PC-9 (cell line): ENCODE measurements at regions not wholly inside any gene's neighbourhood (a gene's known extent, or its start where the extent isn't known, plus 50 kb on each side); places are given as distances from the start of the nearest gene placed in this dataset.

ENCODE experiments used
- BruUV-seq: library from RNA; stranded (reverse); fragments of 400-500 nt; replicated peaks from 2 replicates; lab custom pipeline; 2021; lab: Mats Ljungman, UMichigan
- CTCF ChIA-PET: fragments of 300-600 bp; sonication (Branson Sonifier 250); formaldehyde crosslinking; loops from one replicate; lab custom pipeline; 2022; ENCODE audit warnings: antibody characterized with exemption; lab: Charles Lee
- POLR2A ChIA-PET: fragments of 300-600 bp; sonication (Branson Sonifier 250); formaldehyde crosslinking; loops from one replicate; lab custom pipeline; 2022; ENCODE audit warnings: antibody characterized with exemption; ENCODE audit not compliant: unreplicated experiment; lab: Charles Lee
- DNase-seq, 2 experiments: peaks; one replicate each; pipeline versions ENCODE4 v3.0.0 to v3.0.0-alpha.2; 2015 to 2022; ENCODE audit warnings: mixed read lengths in 1 of 2
- H2AFZ ChIP-seq: fragments of 200-600 bp; sonication (generic); 2 replicates; pipeline ENCODE4 v1.8.1; 2017; ENCODE audit warnings: antibody characterized with exemption
- H3F3A ChIP-seq: fragments of 200-600 bp; sonication (generic); 2 replicates; pipeline ENCODE4 v1.8.1; 2017; ENCODE audit warnings: antibody characterized with exemption, mild to moderate bottlenecking, low read depth; ENCODE audit not compliant: insufficient read depth
- H3K27ac ChIP-seq: fragments of 200-600 bp; sonication (generic); 2 replicates; pipeline ENCODE4 v1.6.1; 2016; ENCODE audit warnings: mixed run types
- H3K27me3 ChIP-seq: fragments of 200-600 bp; sonication (generic); 2 replicates; pipeline ENCODE4 v1.6.1; 2016; ENCODE audit warnings: low read depth, mixed run types; ENCODE audit not compliant: insufficient read depth
- H3K36me3 ChIP-seq: fragments of 200-600 bp; sonication (generic); 2 replicates; pipeline ENCODE4 v1.6.1; 2016; ENCODE audit warnings: low read depth, mixed run types
- H3K4me1 ChIP-seq: fragments of 200-600 bp; sonication (generic); replicated peaks from 2 replicates; pipeline ENCODE4 v1.6.1; 2016; ENCODE audit warnings: mixed run types; ENCODE audit not compliant: insufficient read depth
- H3K4me2 ChIP-seq: fragments of 200-600 bp; sonication (generic); 2 replicates; pipeline ENCODE4 v1.6.1; 2017; ENCODE audit warnings: mixed run types
- H3K4me3 ChIP-seq: fragments of 200-600 bp; sonication (generic); 2 replicates; pipeline ENCODE4 v1.6.1; 2016; ENCODE audit warnings: mixed run types
- H3K79me2 ChIP-seq: fragments of 200-600 bp; sonication (generic); 2 replicates; pipeline ENCODE4 v1.6.1; 2017; ENCODE audit warnings: low read depth, mixed run types
- H3K9me2 ChIP-seq: fragments of 200-600 bp; sonication (generic); 2 replicates; pipeline ENCODE4 v1.8.1; 2017; ENCODE audit warnings: mild to moderate bottlenecking; ENCODE audit not compliant: insufficient read depth
- H3K9me3 ChIP-seq: fragments of 200-600 bp; sonication (generic); 2 replicates; pipeline ENCODE4 v1.8.1; 2016; ENCODE audit warnings: low read depth; ENCODE audit not compliant: insufficient read depth
- H4K20me1 ChIP-seq: fragments of 200-600 bp; sonication (generic); 2 replicates; pipeline ENCODE4 v1.8.1; 2017; ENCODE audit not compliant: insufficient read depth
- EZH2 ChIP-seq: fragments of 200-600 bp; sonication (generic); IDR thresholded peaks from 2 replicates; pipeline ENCODE4 v1.8.0; 2017; ENCODE audit warnings: antibody characterized with exemption, low read depth
- intact Hi-C: fragments of 100-400 bp; cut with micrococcal nuclease; formaldehyde crosslinking; loops from one replicate; pipeline ENCODE4 v1.10.0; 2022; ENCODE audit not compliant: unreplicated experiment
- TF ChIP-seq, protein P1 (sequence below): fragments of 200-600 bp; sonication (generic); conservative IDR thresholded peaks from 2 replicates; pipeline ENCODE4 v1.6.1; 2017; ENCODE audit warnings: mixed run types, antibody characterized with exemption, mild to moderate bottlenecking, moderate library complexity

DNA sequence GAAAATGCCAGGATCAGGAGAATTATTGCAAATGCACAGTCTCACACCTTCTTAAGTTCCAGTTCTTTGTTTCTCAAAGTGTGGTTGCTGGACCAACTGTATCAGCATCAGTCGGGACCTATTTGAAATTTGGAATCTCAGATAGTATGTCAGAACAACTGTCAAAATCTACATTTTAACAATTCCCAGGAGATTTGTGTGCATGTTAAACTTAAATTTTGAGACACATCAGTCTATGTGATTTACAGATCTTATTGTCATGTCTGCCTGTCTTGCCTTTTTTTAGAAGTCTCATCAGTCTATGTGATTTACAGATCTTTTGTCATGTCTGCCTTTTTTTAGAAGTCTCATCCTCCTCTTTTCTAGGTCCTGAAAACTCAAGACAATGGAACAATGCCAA is 243.6 kb upstream of the MEIS1 start:
- Histone ChIP-seq H3F3A (no peaks in the 10 kb centered on the region), H4K20me1 (no peaks in the 10 kb centered on the region), H3K9me2 (no peaks in the 10 kb centered on the region), H3K36me3 (no peaks in the 10 kb centered on the region), H3K9me3 (no peaks in the 10 kb centered on the region), H3K4me1 (no peaks in the 10 kb centered on the region), H2AFZ (no peak overlapping the region), H3K4me3 (no peak overlapping the region), H3K4me2 (no peak overlapping the region), H3K27me3 (no peaks in the 10 kb centered on the region), H3K27ac (no peak overlapping the region), H3K79me2 (no peaks in the 10 kb centered on the region)
- BruUV-seq = no TSS peak
- CTCF ChIA-PET = no interaction called here
- DNase-seq = no peak
- POLR2A ChIA-PET = no interaction called here
- intact Hi-C loops = no loop called here
- TF ChIP-seq EZH2 = no peak
- TF ChIP-seq, protein P1, sequence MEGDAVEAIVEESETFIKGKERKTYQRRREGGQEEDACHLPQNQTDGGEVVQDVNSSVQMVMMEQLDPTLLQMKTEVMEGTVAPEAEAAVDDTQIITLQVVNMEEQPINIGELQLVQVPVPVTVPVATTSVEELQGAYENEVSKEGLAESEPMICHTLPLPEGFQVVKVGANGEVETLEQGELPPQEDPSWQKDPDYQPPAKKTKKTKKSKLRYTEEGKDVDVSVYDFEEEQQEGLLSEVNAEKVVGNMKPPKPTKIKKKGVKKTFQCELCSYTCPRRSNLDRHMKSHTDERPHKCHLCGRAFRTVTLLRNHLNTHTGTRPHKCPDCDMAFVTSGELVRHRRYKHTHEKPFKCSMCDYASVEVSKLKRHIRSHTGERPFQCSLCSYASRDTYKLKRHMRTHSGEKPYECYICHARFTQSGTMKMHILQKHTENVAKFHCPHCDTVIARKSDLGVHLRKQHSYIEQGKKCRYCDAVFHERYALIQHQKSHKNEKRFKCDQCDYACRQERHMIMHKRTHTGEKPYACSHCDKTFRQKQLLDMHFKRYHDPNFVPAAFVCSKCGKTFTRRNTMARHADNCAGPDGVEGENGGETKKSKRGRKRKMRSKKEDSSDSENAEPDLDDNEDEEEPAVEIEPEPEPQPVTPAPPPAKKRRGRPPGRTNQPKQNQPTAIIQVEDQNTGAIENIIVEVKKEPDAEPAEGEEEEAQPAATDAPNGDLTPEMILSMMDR = no peak

DNA sequence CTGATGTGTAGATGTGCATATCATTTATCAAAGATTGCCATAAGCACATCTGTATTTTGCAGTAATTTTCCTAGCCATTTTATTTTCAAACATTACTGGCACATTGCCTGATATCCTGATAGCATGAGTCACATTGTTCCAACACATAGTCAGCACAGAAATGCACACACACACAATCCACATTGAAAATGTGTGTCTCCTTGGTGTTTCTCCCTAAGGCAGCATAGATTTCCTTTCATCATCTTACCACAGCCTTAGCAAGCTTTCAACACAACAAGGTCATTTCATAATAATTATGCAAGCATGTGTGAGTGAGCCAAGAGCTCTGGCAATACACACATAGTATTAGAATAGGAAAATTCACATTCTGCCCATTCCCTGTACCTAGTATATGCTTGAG is 245.4 kb upstream of the MEIS1 start:
- Histone ChIP-seq H3K27ac (no peak overlapping the region), H4K20me1 (no peaks in the 10 kb centered on the region), H3K36me3 (no peaks in the 10 kb centered on the region), H3K4me3 (no peak overlapping the region), H3K4me1 (no peaks in the 10 kb centered on the region), H2AFZ (no peak overlapping the region), H3F3A (no peaks in the 10 kb centered on the region), H3K9me2 (no peaks in the 10 kb centered on the region), H3K79me2 (no peaks in the 10 kb centered on the region), H3K9me3 (no peaks in the 10 kb centered on the region), H3K27me3 (no peaks in the 10 kb centered on the region), H3K4me2 (no peak overlapping the region)
- intact Hi-C loops = no loop called here
- ChIA-PET POLR2A (no interaction called here), CTCF (no interaction called here)
- no peak for TF ChIP-seq EZH2
- TF ChIP-seq, protein P1 = no peak
- no peak for DNase-seq
- BruUV-seq = no TSS peak

DNA sequence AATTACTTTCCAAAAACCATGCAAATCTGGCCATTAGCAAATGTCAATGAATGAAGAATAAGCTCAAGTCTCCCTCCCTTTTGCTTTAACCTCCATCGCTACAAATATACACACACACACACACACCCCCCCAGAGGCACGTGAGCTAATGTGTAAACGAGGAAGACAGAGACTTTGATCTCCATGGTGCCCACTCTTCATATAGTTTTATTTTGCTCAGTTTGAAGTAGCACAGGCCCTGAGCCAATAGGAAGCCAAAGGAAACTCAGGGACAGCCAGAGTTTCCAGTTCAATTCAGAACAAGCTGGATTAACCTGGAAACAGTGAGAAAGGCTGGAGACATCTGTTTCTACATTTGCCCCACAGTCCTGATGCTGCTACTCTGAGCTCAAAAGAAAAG is 248.4 kb upstream of the MEIS1 start:
- DNase-seq = no peak
- Histone ChIP-seq H3K4me2 (no peak overlapping the region), H3K4me3 (no peak overlapping the region), H3F3A (no peaks in the 10 kb centered on the region), H4K20me1 (no peaks in the 10 kb centered on the region), H3K9me2 (no peaks in the 10 kb centered on the region), H3K27me3 (no peaks in the 10 kb centered on the region), H3K79me2 (no peaks in the 10 kb centered on the region), H3K4me1 (no peaks in the 10 kb centered on the region), H3K9me3 (no peaks in the 10 kb centered on the region), H3K27ac (no peak overlapping the region), H3K36me3 (no peaks in the 10 kb centered on the region), H2AFZ (no peak overlapping the region)
- ChIA-PET POLR2A (no interaction called here), CTCF (no interaction called here)
- intact Hi-C loops = no loop called here
- no peak for TF ChIP-seq EZH2
- TF ChIP-seq, protein P1 = no peak
- BruUV-seq = no TSS peak
